Neural cell (in vitro differentiated cells): ENCODE measurements at regions not wholly inside any gene's neighbourhood (a gene's known extent, or its start where the extent isn't known, plus 50 kb on each side); places are given as distances from the start of the nearest gene placed in this dataset.

Source experiments
- H2AFZ ChIP-seq: fragments of 200-600, 300-800 bp; sonication (generic), shearing (Covaris generic); 2 replicates; pipeline ENCODE4 v1.6.0; 2014; ENCODE audit warnings: low read depth, mild to moderate bottlenecking, antibody characterized with exemption, low read length, moderate library complexity
- H3F3A ChIP-seq: fragments of 200-600 bp; shearing (Covaris generic); 2 replicates; pipeline ENCODE4 v1.6.1; 2016; ENCODE audit warnings: mild to moderate bottlenecking, moderate library complexity, mixed read lengths, antibody characterized with exemption, low read length; ENCODE audit not compliant: insufficient read depth, poor library complexity, severe bottlenecking
- H3K27ac ChIP-seq: fragments of 200-600, 300-800 bp; sonication (generic), shearing (Covaris generic); 2 replicates; pipeline ENCODE4 v1.5.1; 2014; ENCODE audit warnings: mild to moderate bottlenecking, low read length, moderate library complexity
- H3K27me3 ChIP-seq: fragments of 300-800, 200-600 bp; sonication (generic), shearing (Covaris generic); 2 replicates; pipeline ENCODE4 v1.6.0; 2014; ENCODE audit warnings: mild to moderate bottlenecking, low read depth, low read length, moderate library complexity; ENCODE audit not compliant: insufficient read depth
- H3K36me3 ChIP-seq: fragments of 300-800, 200-600 bp; sonication (generic), shearing (Covaris generic); 2 replicates; pipeline ENCODE4 v1.5.1; 2014; ENCODE audit warnings: mild to moderate bottlenecking, antibody characterized with exemption, low read length, moderate library complexity; ENCODE audit not compliant: insufficient read depth
- H3K4me2 ChIP-seq: fragments of 300-800, 200-600 bp; sonication (generic), shearing (Covaris generic); 2 replicates; pipeline ENCODE4 v1.6.0; 2014; ENCODE audit warnings: mild to moderate bottlenecking, low read length
- H3K4me3 ChIP-seq: fragments of 300-800, 200-600 bp; sonication (generic), shearing (Covaris generic); 2 replicates; pipeline ENCODE4 v1.5.1; 2014; ENCODE audit warnings: mild to moderate bottlenecking, low read length, moderate library complexity
- H3K79me2 ChIP-seq: fragments of 200-600 bp; shearing (Covaris generic); replicated peaks from 2 replicates; pipeline ENCODE4 v1.6.0; 2014; ENCODE audit warnings: mild to moderate bottlenecking, low read length, moderate library complexity; ENCODE audit not compliant: insufficient read depth
- H3K9ac ChIP-seq: fragments of 300-800, 200-600 bp; sonication (generic), shearing (Covaris generic); 2 replicates; pipeline ENCODE4 v1.6.1; 2016; ENCODE audit warnings: mild to moderate bottlenecking, low read length, mixed read lengths
- H3K9me2 ChIP-seq: fragments of 200-600 bp; shearing (Covaris generic); 2 replicates; pipeline ENCODE4 v1.6.1; 2016; ENCODE audit warnings: mild to moderate bottlenecking, low read length, mixed read lengths; ENCODE audit not compliant: insufficient read depth
- H3K9me3 ChIP-seq: fragments of 200-600, 300-800 bp; sonication (generic), shearing (Covaris generic); 2 replicates; pipeline ENCODE4 v1.6.1; 2016; ENCODE audit warnings: mild to moderate bottlenecking, mixed run types, low read length, moderate library complexity, mixed read lengths
- H4K20me1 ChIP-seq: fragments of 200-600 bp; shearing (Covaris generic); 2 replicates; pipeline ENCODE4 v1.6.1; 2016; ENCODE audit warnings: mild to moderate bottlenecking, mixed run types; ENCODE audit not compliant: insufficient read depth
- CTCF ChIP-seq: fragments of 450-650 bp; IDR thresholded peaks from 2 replicates; pipeline ENCODE4 v1.5.1; 2014; ENCODE audit warnings: antibody characterized with exemption, mild to moderate bottlenecking, moderate library complexity; ENCODE audit not compliant: poor library complexity, severe bottlenecking
- EP300 ChIP-seq: fragments of 450-650 bp; conservative IDR thresholded peaks from 2 replicates; pipeline ENCODE4 v1.6.1; 2014; ENCODE audit warnings: antibody characterized with exemption, mild to moderate bottlenecking, moderate library complexity; ENCODE audit not compliant: poor library complexity, severe bottlenecking
- EZH2 ChIP-seq: fragments of 200-600, 300-800 bp; shearing (Covaris generic), sonication (generic); IDR thresholded peaks from 2 replicates; pipeline ENCODE4 v1.6.1; 2014; ENCODE audit warnings: antibody characterized with exemption, low read length, borderline replicate concordance, mild to moderate bottlenecking; ENCODE audit not compliant: insufficient read depth, poor library complexity, severe bottlenecking
- MXI1 ChIP-seq: fragments of 450-650 bp; conservative IDR thresholded peaks from 2 replicates; pipeline ENCODE4 v1.6.1; 2014; ENCODE audit warnings: antibody characterized with exemption, mild to moderate bottlenecking; ENCODE audit not compliant: poor library complexity, severe bottlenecking
- POLR2AphosphoS5 ChIP-seq: IDR thresholded peaks from 2 replicates; pipeline ENCODE4 v1.6.1; 2012
- RAD21 ChIP-seq: fragments of 450-650 bp; conservative IDR thresholded peaks from 2 replicates; pipeline ENCODE4 v1.6.1; 2014; ENCODE audit warnings: antibody characterized with exemption, mild to moderate bottlenecking, moderate library complexity
- REST ChIP-seq: IDR thresholded peaks from 2 replicates; pipeline ENCODE4 v1.6.1; 2012; ENCODE audit warnings: borderline replicate concordance
- SMC3 ChIP-seq: fragments of 450-650 bp; conservative IDR thresholded peaks from 2 replicates; pipeline ENCODE4 v1.6.1; 2014; ENCODE audit warnings: antibody characterized with exemption, mild to moderate bottlenecking, moderate library complexity; ENCODE audit not compliant: poor library complexity
- TAF1 ChIP-seq: IDR thresholded peaks from 2 replicates; pipeline ENCODE4 v1.6.1; 2012; ENCODE audit warnings: low read depth

GRCh38 chr21:19810779-19811178 is 1187.4 kb upstream of the NCAM2 start:
- Histone ChIP-seq H3K4me2 (no peak overlapping the region), H3F3A (no peaks in the 10 kb centered on the region), H3K9me3 (no peaks in the 10 kb centered on the region), H3K79me2 (no peaks in the 10 kb centered on the region), H3K9ac (no peak overlapping the region), H3K4me3 (no peak overlapping the region), H3K36me3 (no peaks in the 10 kb centered on the region), H2AFZ (no peak overlapping the region), H4K20me1 (no peaks in the 10 kb centered on the region), H3K27me3 (no peaks in the 10 kb centered on the region), H3K27ac (no peak overlapping the region), H3K9me2 (no peaks in the 10 kb centered on the region)
- TF ChIP-seq CTCF (no peak), RAD21 (no peak), MXI1 (no peak), TAF1 (no peak), POLR2AphosphoS5 (no peak), REST (no peak), SMC3 (no peak), EZH2 (no peak), EP300 (no peak)

- Histone ChIP-seq H4K20me1 (no peaks in the 10 kb centered on the region), H3K79me2 (no peaks in the 10 kb centered on the region), H3K27me3 (no peaks in the 10 kb centered on the region), H3K9ac (no peak overlapping the region), H3F3A (no peaks in the 10 kb centered on the region), H3K9me3 (no peaks in the 10 kb centered on the region), H2AFZ (no peak overlapping the region), H3K4me2 (no peak overlapping the region), H3K27ac (no peak overlapping the region), H3K36me3 (no peaks in the 10 kb centered on the region), H3K4me3 (no peak overlapping the region), H3K9me2 (no peaks in the 10 kb centered on the region)
- TF ChIP-seq CTCF = no peak
- no peak for TF ChIP-seq MXI1
- no peak for TF ChIP-seq TAF1
- no peak for TF ChIP-seq RAD21
- TF ChIP-seq SMC3 = no peak
- TF ChIP-seq EZH2 = no peak
- TF ChIP-seq EP300 = no peak
- TF ChIP-seq REST = no peak
Observed at GRCh38 chr21:19830446-19830845, 1167.8 kb upstream of the NCAM2 start.
